ENCODE measurements at regions not wholly inside any gene's neighbourhood (a gene's known extent, or its start where the extent isn't known, plus 50 kb on each side); places are given as distances from the start of the nearest gene placed in this dataset.

GRCh38 chr1:222168621-222169020 lies 379.3 kb downstream of the HHIPL2 start:
- no peak overlapping the region for H3K27ac ChIP-seq
- H3K4me3 ChIP-seq, result no peak overlapping the region
- no peak for DNase-seq (ENCODE audit: low spot score)
- TF ChIP-seq CTCF (IDR thresholded peaks at IDR 0.05), result no peak

- no peak for TF ChIP-seq CTCF (IDR thresholded peaks at IDR 0.05)
These were observed 380.0 kb downstream of the HHIPL2 start for GRCh38 chr1:222167896-222168295.

GRCh38 chr1:222167111-222167510 lies 380.8 kb downstream of the HHIPL2 start:
- TF ChIP-seq CTCF (IDR thresholded peaks at IDR 0.05), result no peak
- Histone ChIP-seq H3K4me3 (no peak overlapping the region), H3K27ac (no peak overlapping the region)
- DNase-seq (ENCODE audit: low spot score), result no peak

More at GRCh38 chr1:222167896-222168295, 380.0 kb downstream of the HHIPL2 start:
- no peak for DNase-seq (ENCODE audit: low spot score)
- H3K4me3 ChIP-seq, result no peak overlapping the region
- H3K27ac ChIP-seq, result no peak overlapping the region

- no peak for DNase-seq (ENCODE audit: low spot score)
- TF ChIP-seq CTCF (IDR thresholded peaks at IDR 0.05), result no peak
- no peak overlapping the region for H3K4me3 ChIP-seq
- H3K27ac ChIP-seq, result no peak overlapping the region
These were observed 382.3 kb downstream of the HHIPL2 start for GRCh38 chr1:222165629-222166028.

GRCh38 chr1:222163895-222164294 lies 384.0 kb downstream of the HHIPL2 start:
- Histone ChIP-seq H3K4me3 (no peak overlapping the region), H3K27ac (no peak overlapping the region)
- TF ChIP-seq CTCF (IDR thresholded peaks at IDR 0.05), result no peak
- DNase-seq (ENCODE audit: low spot score), result no peak

- H3K27ac ChIP-seq, result no peak overlapping the region
- DNase-seq (ENCODE audit: low spot score), result no peak
- TF ChIP-seq CTCF (IDR thresholded peaks at IDR 0.05), result no peak
- H3K4me3 ChIP-seq, result no peak overlapping the region
These were observed 386.2 kb downstream of the HHIPL2 start for GRCh38 chr1:222161676-222162075.

- no peak for DNase-seq (ENCODE audit: low spot score)
- Histone ChIP-seq H3K27ac (no peak overlapping the region), H3K4me3 (no peak overlapping the region)
- TF ChIP-seq CTCF (IDR thresholded peaks at IDR 0.05), result no peak
These were observed 390.3 kb downstream of the HHIPL2 start for GRCh38 chr1:222157612-222158011.

Measured in coronary artery (tissue), 2 donors.